NOMO-1 (cell line): ENCODE measurements at regions not wholly inside any gene's neighbourhood (a gene's known extent, or its start where the extent isn't known, plus 50 kb on each side); places are given as distances from the start of the nearest gene placed in this dataset.

Experiments
- DNase-seq, 2 experiments: peaks; one replicate each; lab custom pipeline; 2025; ENCODE audit not compliant: unreplicated experiment in 2 of 2; lab: John Stamatoyannopoulos, UW

- DNase-seq = no peak
Measured at GRCh38 chr3:62975566-62975965, 100.3 kb upstream of the CADPS start.

- DNase-seq = no peak
Measured at GRCh38 chr3:62981962-62982361, 106.7 kb upstream of the CADPS start.

- no peak for DNase-seq
Measured at GRCh38 chr3:62982795-62983455, 107.7 kb upstream of the CADPS start.

GRCh38 chr3:62986061-62986460, 110.8 kb upstream of the CADPS start:
- DNase-seq = no peak

GRCh38 chr3:62987721-62988120, 112.5 kb upstream of the CADPS start:
- no peak for DNase-seq

GRCh38 chr3:62990704-62991413, 115.6 kb upstream of the CADPS start:
- DNase-seq = no peak

GRCh38 chr3:62992520-62992919, 117.3 kb upstream of the CADPS start:
- no peak for DNase-seq

- no peak for DNase-seq
Measured at GRCh38 chr3:62995119-62995518, 119.9 kb upstream of the CADPS start.

GRCh38 chr3:62995530-62995929, 120.3 kb upstream of the CADPS start:
- no peak for DNase-seq

GRCh38 chr3:62997369-62997768, 122.2 kb upstream of the CADPS start:
- DNase-seq = no peak

- no peak for DNase-seq
Measured at GRCh38 chr3:62999158-62999557, 123.9 kb upstream of the CADPS start.

GRCh38 chr3:62999791-63000190, 124.6 kb upstream of the CADPS start:
- DNase-seq = no peak

GRCh38 chr3:63004448-63004847, 129.2 kb upstream of the CADPS start:
- DNase-seq = no peak

- no peak for DNase-seq
Measured at GRCh38 chr3:63015614-63016309, 140.5 kb upstream of the CADPS start.

GRCh38 chr3:63022114-63022513, 146.9 kb upstream of the CADPS start:
- DNase-seq = no peak

- no peak for DNase-seq
Measured at GRCh38 chr3:63026722-63027121, 151.5 kb upstream of the CADPS start.

- no peak for DNase-seq
Measured at GRCh38 chr3:63029326-63029725, 154.1 kb upstream of the CADPS start.

GRCh38 chr3:63029921-63030320, 154.7 kb upstream of the CADPS start:
- no peak for DNase-seq

- DNase-seq = no peak
Measured at GRCh38 chr3:63030666-63031065, 155.4 kb upstream of the CADPS start.

GRCh38 chr3:63032881-63033280, 157.7 kb upstream of the CADPS start:
- no peak for DNase-seq

- no peak for DNase-seq
Measured at GRCh38 chr3:63034101-63034500, 158.9 kb upstream of the CADPS start.

GRCh38 chr3:63037116-63037515, 161.9 kb upstream of the CADPS start:
- no peak for DNase-seq
